GM23248 (cell line): ENCODE measurements at regions not wholly inside any gene's neighbourhood (a gene's known extent, or its start where the extent isn't known, plus 50 kb on each side); places are given as distances from the start of the nearest gene placed in this dataset.
"Not testable (repeated sequence)": the region's sequence is repeated elsewhere in the genome, so short reads cannot be mapped to it uniquely, and the experiment has no call there.

Experiments used
- DNase-seq: peaks from one replicate; pipeline ENCODE4 v3.0.0-alpha.2; 2015
- H2AFZ ChIP-seq: fragments of 200-600 bp; sonication (generic); 2 replicates; pipeline ENCODE4 v1.6.1; 2016; ENCODE audit warnings: antibody characterized with exemption
- H3F3A ChIP-seq: fragments of 200-600 bp; sonication (generic); 2 replicates; pipeline ENCODE4 v1.6.1; 2016; ENCODE audit warnings: mild to moderate bottlenecking, antibody characterized with exemption, mixed run types; ENCODE audit not compliant: insufficient read depth
- H3K27ac ChIP-seq: fragments of 200-600 bp; sonication (generic); 2 replicates; pipeline ENCODE4 v1.5.1; 2016; ENCODE audit warnings: mild to moderate bottlenecking
- H3K27me3 ChIP-seq: fragments of 200-600 bp; sonication (generic); replicated peaks from 2 replicates; pipeline ENCODE4 v1.6.1; 2016; ENCODE audit warnings: mild to moderate bottlenecking; ENCODE audit not compliant: insufficient read depth
- H3K36me3 ChIP-seq: fragments of 200-600 bp; sonication (generic); 2 replicates; pipeline ENCODE4 v1.6.1; 2016; ENCODE audit warnings: low read depth, mild to moderate bottlenecking
- H3K4me1 ChIP-seq: fragments of 200-600 bp; sonication (generic); 2 replicates; pipeline ENCODE4 v1.6.1; 2016; ENCODE audit warnings: mild to moderate bottlenecking; ENCODE audit not compliant: insufficient read depth
- H3K4me2 ChIP-seq: fragments of 200-600 bp; sonication (generic); one replicate; pipeline ENCODE4 v1.6.1; 2016; ENCODE audit warnings: mild to moderate bottlenecking; ENCODE audit not compliant: unreplicated experiment
- H3K4me3 ChIP-seq: fragments of 200-600 bp; sonication (generic); 2 replicates; pipeline ENCODE4 v1.5.1; 2016; ENCODE audit warnings: mild to moderate bottlenecking
- H3K79me2 ChIP-seq: fragments of 200-600 bp; sonication (generic); 2 replicates; pipeline ENCODE4 v1.6.1; 2016; ENCODE audit warnings: mild to moderate bottlenecking; ENCODE audit not compliant: insufficient read depth
- H3K9ac ChIP-seq: fragments of 200-600 bp; sonication (generic); 2 replicates; pipeline ENCODE4 v1.6.1; 2016; ENCODE audit warnings: mild to moderate bottlenecking
- H3K9me2 ChIP-seq: fragments of 200-600 bp; sonication (generic); 2 replicates; pipeline ENCODE4 v1.6.1; 2016; ENCODE audit warnings: mixed run types, mild to moderate bottlenecking, moderate library complexity; ENCODE audit not compliant: insufficient read depth
- H3K9me3 ChIP-seq: fragments of 200-600 bp; sonication (generic); one replicate; pipeline ENCODE4 v1.6.1; 2017; ENCODE audit warnings: low read depth
- H4K20me1 ChIP-seq: fragments of 200-600 bp; sonication (generic); 2 replicates; pipeline ENCODE4 v1.6.0; 2016; ENCODE audit not compliant: insufficient read depth
- WGBS, 2 experiments: methylation state at CpG; one replicate each; pipeline ENCODE4 v1.1.6; 2015 to 2017; ENCODE audit warnings: low lambda C conversion rate in 2 of 2, low coverage in 1 of 2; ENCODE audit errors: missing lambda C conversion rate in 2 of 2; 5-methylcytosine and 5-hydroxymethylcytosine counted together
- in situ Hi-C: fragments of 300-500 bp; cut with MboI; formaldehyde crosslinking; loops from 2 replicates; pipeline ENCODE4 v1.15.0; 2020

GRCh38 chr7:72266-73057, 119.9 kb upstream of the FAM20C start:
- H4K20me1 ChIP-seq, H3K9me2 ChIP-seq, H3K36me3 ChIP-seq, H2AFZ ChIP-seq, H3K4me1 ChIP-seq, H3K4me3 ChIP-seq, H3K4me2 ChIP-seq, H3K27me3 ChIP-seq, H3K9ac ChIP-seq, DNase-seq, H3K79me2 ChIP-seq, H3F3A ChIP-seq, in situ Hi-C loops, H3K9me3 ChIP-seq, H3K27ac ChIP-seq: not testable (repeated sequence)
- WGBS, 2 experiments = 91 to 92% methylated on average over 17 of the region's 17 CpGs

GRCh38 chr7:73058-73331, 119.4 kb upstream of the FAM20C start:
- H4K20me1 ChIP-seq, H3K9me3 ChIP-seq, H3K9ac ChIP-seq, H3K4me1 ChIP-seq, H3K79me2 ChIP-seq, H3K27ac ChIP-seq, H3K9me2 ChIP-seq, H3K4me3 ChIP-seq, in situ Hi-C loops, H3F3A ChIP-seq, DNase-seq, H2AFZ ChIP-seq, H3K4me2 ChIP-seq, H3K27me3 ChIP-seq, H3K36me3 ChIP-seq: not testable (repeated sequence)
- WGBS, 2 experiments = 100% methylated on average over 1 of the region's 5 CpGs; no CpG with 5 or more reads in 1 of the 2 experiments

DNA sequence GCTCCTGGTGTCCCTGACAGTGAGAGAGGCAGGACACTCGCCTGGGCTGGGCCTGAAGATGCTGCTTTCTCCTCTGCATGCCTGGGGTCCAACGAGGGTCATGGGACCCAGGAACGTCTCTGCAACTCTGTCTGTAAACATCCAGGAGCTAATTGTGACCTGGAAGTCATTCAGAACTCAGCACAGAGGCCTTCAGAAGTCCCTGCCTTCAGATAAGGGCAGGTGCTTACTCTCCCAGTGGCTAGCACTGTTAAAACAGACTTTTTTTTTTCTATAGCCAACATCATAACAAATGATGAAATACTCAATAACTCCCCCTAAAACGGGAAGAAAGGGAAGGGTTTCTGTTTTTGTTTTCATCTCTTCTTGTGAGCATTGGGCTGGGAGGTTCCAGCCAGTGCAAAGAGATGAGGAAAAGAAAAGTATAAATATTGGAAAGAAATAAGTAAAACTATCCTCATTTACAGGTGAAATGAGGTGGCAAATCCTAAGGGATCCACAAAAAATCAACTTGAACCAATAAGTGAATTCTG, 118.3 kb upstream of the FAM20C start:
- H3K27me3 ChIP-seq, H3K36me3 ChIP-seq, DNase-seq, H3K9me3 ChIP-seq, H3K4me1 ChIP-seq, H4K20me1 ChIP-seq, H3K4me3 ChIP-seq, H3K79me2 ChIP-seq, H3F3A ChIP-seq, H3K9me2 ChIP-seq, in situ Hi-C loops, H3K27ac ChIP-seq, H3K4me2 ChIP-seq, H2AFZ ChIP-seq, H3K9ac ChIP-seq: not testable (repeated sequence)
- 47 to 56% methylated on average over 4 of the region's 4 CpGs for WGBS, 2 experiments

DNA sequence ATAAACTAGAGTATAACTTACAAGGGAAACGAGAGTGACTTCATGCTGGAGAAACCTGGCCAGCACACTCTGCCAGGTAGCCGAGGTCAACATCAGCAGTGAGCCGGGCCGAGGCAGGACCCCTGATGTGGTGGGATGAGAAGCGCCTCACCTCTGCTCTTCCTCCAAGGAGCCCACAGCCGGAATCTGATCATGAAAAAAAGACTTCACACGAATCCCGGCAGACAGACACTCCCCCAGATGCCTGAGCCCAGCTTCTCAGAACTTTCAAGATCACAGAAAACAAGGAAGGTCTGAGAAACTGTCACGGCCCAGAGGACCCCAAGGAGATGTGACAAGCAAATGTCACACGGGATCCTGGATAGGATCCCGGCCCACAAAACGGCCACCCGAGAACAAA, 116.9 kb upstream of the FAM20C start:
- H3K4me3 ChIP-seq, in situ Hi-C loops, H2AFZ ChIP-seq, H3K9me2 ChIP-seq, H3K79me2 ChIP-seq, H3K4me1 ChIP-seq, H3K4me2 ChIP-seq, H4K20me1 ChIP-seq, H3K9me3 ChIP-seq, H3K9ac ChIP-seq, H3F3A ChIP-seq, DNase-seq, H3K36me3 ChIP-seq, H3K27ac ChIP-seq, H3K27me3 ChIP-seq: not testable (repeated sequence)
- WGBS, 2 experiments = 77 to 82% methylated on average over 13 of the region's 13 CpGs

DNA sequence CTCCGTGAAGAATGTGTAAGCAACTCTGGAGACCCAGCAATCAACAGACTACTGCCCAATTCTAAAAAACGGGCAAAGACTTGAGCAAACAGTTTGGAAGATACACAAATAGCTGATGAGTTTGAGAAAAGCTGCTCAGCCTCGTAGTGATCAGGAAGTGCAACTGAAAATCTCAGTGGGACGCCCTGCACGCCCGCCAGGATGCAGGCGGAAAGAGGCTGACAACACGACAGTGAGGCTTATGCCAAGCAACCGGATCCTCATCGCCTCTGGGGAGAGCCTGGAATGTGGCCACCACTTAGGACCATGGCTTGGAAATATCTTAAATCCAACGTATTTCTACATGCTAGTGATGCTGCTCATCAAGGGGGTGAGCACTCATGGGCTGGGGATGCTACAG, 116.2 kb upstream of the FAM20C start:
- H3K4me1 ChIP-seq, DNase-seq, H3K9ac ChIP-seq, H4K20me1 ChIP-seq, H3K36me3 ChIP-seq, H3K27ac ChIP-seq, H3K79me2 ChIP-seq, H3K4me3 ChIP-seq, H3K9me2 ChIP-seq, H2AFZ ChIP-seq, H3K4me2 ChIP-seq, H3F3A ChIP-seq, H3K27me3 ChIP-seq, in situ Hi-C loops, H3K9me3 ChIP-seq: not testable (repeated sequence)
- 55 to 58% methylated on average over 8 of the region's 11 CpGs for WGBS, 2 experiments

GRCh38 chr7:76829-77395, 115.5 kb upstream of the FAM20C start:
- H3K4me1 ChIP-seq, H3K4me3 ChIP-seq, H4K20me1 ChIP-seq, DNase-seq, H3K36me3 ChIP-seq, H2AFZ ChIP-seq, H3K27ac ChIP-seq, H3K27me3 ChIP-seq, in situ Hi-C loops, H3K9me2 ChIP-seq, H3F3A ChIP-seq, H3K4me2 ChIP-seq, H3K79me2 ChIP-seq, H3K9me3 ChIP-seq, H3K9ac ChIP-seq: not testable (repeated sequence)
- 17 to 87% methylated on average over 2 to 4 of the region's 11 CpGs for WGBS, 2 experiments

DNA sequence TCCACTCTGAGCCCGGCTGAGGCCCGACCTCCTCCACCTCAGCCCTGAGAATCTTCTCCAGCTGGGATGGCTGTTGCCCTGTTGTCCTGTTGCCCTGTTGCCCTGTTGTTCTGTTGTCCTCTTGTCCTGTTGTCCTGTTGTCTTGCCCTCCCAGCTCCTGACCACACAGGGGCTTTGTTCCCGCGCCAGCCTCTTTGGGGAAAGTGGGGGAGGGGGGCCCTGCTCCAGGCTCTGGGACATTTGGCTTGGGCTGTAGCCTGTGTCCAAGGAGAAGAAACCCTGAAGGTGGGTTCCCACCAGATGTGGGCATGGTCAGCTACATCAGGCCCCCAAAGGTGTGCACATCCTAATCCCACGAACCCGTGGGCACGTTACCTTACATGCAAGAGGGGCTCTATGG, 113.5 kb upstream of the FAM20C start:
- H3F3A ChIP-seq, H3K4me2 ChIP-seq, H3K27me3 ChIP-seq, H3K9me2 ChIP-seq, H3K9me3 ChIP-seq, H3K36me3 ChIP-seq, H4K20me1 ChIP-seq, DNase-seq, in situ Hi-C loops, H3K27ac ChIP-seq, H3K9ac ChIP-seq, H3K4me1 ChIP-seq, H3K79me2 ChIP-seq, H2AFZ ChIP-seq, H3K4me3 ChIP-seq: not testable (repeated sequence)
- 79 to 85% methylated on average over 7 of the region's 7 CpGs for WGBS, 2 experiments
